ENCODE measurements at regions not wholly inside any gene's neighbourhood (a gene's known extent, or its start where the extent isn't known, plus 50 kb on each side); places are given as distances from the start of the nearest gene placed in this dataset.

- POLR2A ChIA-PET (ENCODE audit: partially characterized antibody): no interaction called here
- 90% methylated on average over 6 of the region's 6 CpGs; no CpG with 5 or more reads in 1 of the 2 experiments for WGBS, 2 experiments (ENCODE audit: extremely low coverage in 1 of 2, insufficient coverage in 1 of 2, insufficient read length in 1 of 2, insufficient replicate concordance in 2 of 2, low coverage in 1 of 2, low lambda C conversion rate in 2 of 2, missing lambda C conversion rate in 1 of 2)
- CTCF ChIA-PET (ENCODE audit: partially characterized antibody): interaction anchor here (0.9 kb wide), 1 partner anchor 355 kb away, joined by 4 read pairs; no protein-coding TSS in a partner anchor
- TF ChIP-seq BRCA1 (IDR thresholded peaks at IDR 0.05; ENCODE audit: low read depth, low read length) (no peak), NANOG (IDR thresholded peaks at IDR 0.05; ENCODE audit: insufficient read depth, low read depth, low read length, poor library complexity, severe bottlenecking) (no peak), SIN3A (conservative IDR thresholded peaks at IDR 0.05 in 1 of 2, IDR thresholded peaks at IDR 0.05 in 1 of 2; ENCODE audit: low read depth in 1 of 2, low read length in 2 of 2) (no peak), FOSL1 (IDR thresholded peaks at IDR 0.05; ENCODE audit: insufficient read depth, low read depth, low read length) (no peak), CBX8 (IDR thresholded peaks at IDR 0.05; ENCODE audit: borderline replicate concordance, low read depth, low read length) (no peak), SRF (IDR thresholded peaks at IDR 0.05; ENCODE audit: low read depth, low read length) (no peak), POLR2AphosphoS5 (IDR thresholded peaks at IDR 0.05; ENCODE audit: low read depth, low read length) (no peak), BACH1 (IDR thresholded peaks at IDR 0.05; ENCODE audit: low read length) (no peak), ATF3 (IDR thresholded peaks at IDR 0.05; ENCODE audit: insufficient read depth, low read depth, low read length) (no peak), MAX (IDR thresholded peaks at IDR 0.05) (no peak), SP1 (IDR thresholded peaks at IDR 0.05; ENCODE audit: low read depth, low read length) (no peak), ZNF274 (IDR thresholded peaks at IDR 0.05; ENCODE audit: borderline replicate concordance, extremely low read depth, low read length) (no peak), RFX5 (IDR thresholded peaks at IDR 0.05; ENCODE audit: borderline replicate concordance, low read depth, low read length) (no peak), TAF1 (IDR thresholded peaks at IDR 0.05; ENCODE audit: low read depth, low read length) (no peak), POLR2A (IDR thresholded peaks at IDR 0.05; ENCODE audit: control extremely low read depth in 1 of 2, low read depth in 2 of 2, low read length in 2 of 2) (no peak), CBX5 (IDR thresholded peaks at IDR 0.05; ENCODE audit: low read depth, low read length) (no peak)
Observed at GRCh38 chr12:115264605-115265004, 580.6 kb upstream of the TBX3 start.

More at GRCh38 chr12:115264605-115265004, 580.6 kb upstream of the TBX3 start:
- Histone ChIP-seq H3K4me1 (replicated peaks in 1 of 4; ENCODE audit: control insufficient read depth in 3 of 4, insufficient read depth in 4 of 4, low read length in 3 of 4) (no peaks in the 10 kb centered on the region), H2BK20ac (ENCODE audit: low read length) (no peak overlapping the region), H3K27me3 (replicated peaks in 1 of 4; ENCODE audit: control insufficient read depth in 3 of 4, extremely low read depth in 1 of 4, insufficient read depth in 3 of 4, low read length in 3 of 4) (no peaks in the 10 kb centered on the region), H3K23ac (ENCODE audit: insufficient read length) (no peak overlapping the region), H3K9me3 (ENCODE audit: insufficient read depth in 2 of 2, low read depth in 1 of 2, low read length in 1 of 2) (no peaks in the 10 kb centered on the region), H2BK12ac (ENCODE audit: low read depth, low read length) (no peak overlapping the region), H3K4me3 (ENCODE audit: extremely low read depth in 1 of 4, insufficient read depth in 2 of 4, low read depth in 3 of 4, low read length in 4 of 4) (no peak overlapping the region), H4K5ac (ENCODE audit: insufficient read length, low read depth, low read length) (no peak overlapping the region), H3K4me2 (ENCODE audit: insufficient read depth in 1 of 2, low read depth in 2 of 2, low read length in 2 of 2) (no peak overlapping the region), H2BK15ac (ENCODE audit: low read length) (no peak overlapping the region), H3K79me1 (ENCODE audit: low read depth, low read length) (no peaks in the 10 kb centered on the region), H3K18ac (ENCODE audit: extremely low read depth, low read length) (no peak overlapping the region), H3K56ac (replicated peaks; ENCODE audit: insufficient read length, low read depth, low read length) (no peak overlapping the region), H2AK5ac (ENCODE audit: low read depth, low read length) (no peak overlapping the region), H2AFZ (ENCODE audit: low read length) (no peak overlapping the region), H2BK5ac (ENCODE audit: low read depth, low read length) (no peak overlapping the region), H3K79me2 (ENCODE audit: control insufficient read depth in 1 of 2, insufficient read depth in 2 of 2, low read length in 2 of 2) (no peaks in the 10 kb centered on the region), H3K9ac (replicated peaks in 1 of 4; ENCODE audit: extremely low read depth in 1 of 4, low read depth in 3 of 4, low read length in 3 of 4) (no peak overlapping the region), H3K4ac (replicated peaks; ENCODE audit: insufficient read length, low read depth, low read length) (no peak overlapping the region), H2BK120ac (replicated peaks; ENCODE audit: low read depth, low read length) (no peak overlapping the region), H4K91ac (replicated peaks; ENCODE audit: insufficient read length, low read length) (no peak overlapping the region), H3K23me2 (ENCODE audit: low read depth, low read length) (no peaks in the 10 kb centered on the region), H3K27ac (ENCODE audit: low read depth, low read length) (no peak overlapping the region), H4K20me1 (replicated peaks in 1 of 2; ENCODE audit: control insufficient read depth in 1 of 2, insufficient read depth in 2 of 2, low read length in 2 of 2) (no peaks in the 10 kb centered on the region), H4K8ac (ENCODE audit: extremely low read depth, insufficient read depth, low read length) (no peak overlapping the region), H3K36me3 (ENCODE audit: control insufficient read depth in 2 of 4, insufficient read depth in 4 of 4, low read length in 3 of 4) (no peaks in the 10 kb centered on the region), H3K14ac (ENCODE audit: insufficient read length) (no peak overlapping the region)
- DNase-seq (ENCODE audit: low read depth in 1 of 2, low spot score in 2 of 2) (no peak), FAIRE-seq (no peak)

Measured in H1 (cell line).